DMS79 (cell line): ENCODE measurements at regions not wholly inside any gene's neighbourhood (a gene's known extent, or its start where the extent isn't known, plus 50 kb on each side); places are given as distances from the start of the nearest gene placed in this dataset.
"Not testable (repeated sequence)": the region's sequence is repeated elsewhere in the genome, so short reads cannot be mapped to it uniquely, and the experiment has no call there.

Experiments
- DNase-seq: peaks from one replicate; lab custom pipeline; 2025; lab: John Stamatoyannopoulos, UW

DNA sequence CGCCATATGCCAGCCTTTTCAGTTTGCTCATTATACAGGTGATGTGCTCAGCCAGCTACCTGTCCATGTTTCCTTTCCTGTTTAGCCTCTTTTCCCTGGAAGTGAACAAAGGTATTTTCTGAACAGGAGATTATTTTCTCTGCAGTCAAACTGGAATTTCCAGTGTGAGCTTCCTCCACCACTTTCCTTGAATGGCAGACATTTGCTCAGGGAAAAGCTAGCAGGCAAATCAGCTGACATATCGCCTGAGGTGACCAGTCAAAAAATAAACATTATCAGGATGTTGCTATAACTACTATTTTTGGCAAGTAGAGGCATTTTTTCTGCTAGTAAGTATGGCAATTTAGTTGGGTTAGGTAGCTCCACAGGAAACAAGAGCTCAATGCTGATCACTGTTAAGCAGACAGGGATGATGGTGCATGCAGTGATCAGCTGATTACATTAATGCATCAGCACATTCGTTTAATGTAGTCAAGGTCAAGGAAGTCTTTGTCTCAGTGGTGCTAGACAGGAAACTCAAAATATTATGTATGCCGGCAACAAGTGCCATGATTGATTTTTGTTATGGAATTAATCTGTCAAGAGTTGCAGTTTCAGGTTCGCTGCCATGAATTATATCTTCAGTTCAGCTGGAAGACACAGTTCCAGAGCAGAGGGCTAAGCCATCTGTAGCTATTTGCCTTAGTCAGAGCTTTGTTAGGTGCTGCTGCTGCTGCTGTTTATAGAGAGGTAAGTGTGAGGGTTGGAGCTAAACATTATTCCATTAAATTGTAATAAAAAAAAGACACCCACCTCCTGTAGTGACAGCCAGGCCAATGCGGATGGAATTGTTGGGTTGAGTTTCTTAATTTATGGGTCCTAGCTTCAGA lies 179.7 kb upstream of the ST6GALNAC5 start:
- DNase-seq: no peak

DNA sequence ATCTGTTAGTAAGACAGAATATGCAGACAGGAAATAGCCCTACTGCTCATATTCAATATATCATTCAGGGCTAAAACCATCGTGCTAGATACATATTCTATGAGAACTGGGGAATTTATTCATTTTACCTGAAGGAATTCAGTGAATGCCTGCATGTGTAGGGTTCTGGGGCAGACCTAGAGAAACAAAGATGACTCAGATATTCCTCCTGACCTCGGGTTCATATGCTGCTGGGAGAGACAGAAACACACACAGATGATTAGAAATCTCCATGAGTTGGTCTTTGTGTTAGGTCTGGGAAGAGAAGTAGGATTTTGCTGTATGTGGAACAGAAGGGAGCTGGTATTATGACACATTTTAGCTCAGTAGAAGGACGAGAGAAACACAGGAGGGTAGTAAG lies 176.5 kb upstream of the ST6GALNAC5 start:
- DNase-seq: no peak

DNA sequence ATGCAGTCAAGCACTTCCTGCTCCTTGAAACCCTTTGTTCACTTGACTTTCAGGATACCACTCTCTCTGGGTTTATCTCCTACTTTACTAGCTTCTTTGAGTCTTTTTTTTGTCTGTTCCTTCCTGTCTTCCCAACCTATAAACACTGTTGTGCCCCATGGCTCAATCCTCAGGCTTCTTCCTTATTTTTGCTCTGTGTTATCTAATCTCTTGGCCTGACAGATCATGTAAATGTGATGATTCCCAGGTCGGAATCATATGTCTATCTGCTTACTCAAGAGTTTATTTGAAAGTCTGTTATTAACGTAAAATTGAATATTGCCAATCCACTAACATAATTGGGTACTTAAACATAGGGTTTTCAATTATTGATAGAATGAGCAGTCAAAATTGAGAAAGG lies 171.7 kb upstream of the ST6GALNAC5 start:
- DNase-seq: no peak

DNA sequence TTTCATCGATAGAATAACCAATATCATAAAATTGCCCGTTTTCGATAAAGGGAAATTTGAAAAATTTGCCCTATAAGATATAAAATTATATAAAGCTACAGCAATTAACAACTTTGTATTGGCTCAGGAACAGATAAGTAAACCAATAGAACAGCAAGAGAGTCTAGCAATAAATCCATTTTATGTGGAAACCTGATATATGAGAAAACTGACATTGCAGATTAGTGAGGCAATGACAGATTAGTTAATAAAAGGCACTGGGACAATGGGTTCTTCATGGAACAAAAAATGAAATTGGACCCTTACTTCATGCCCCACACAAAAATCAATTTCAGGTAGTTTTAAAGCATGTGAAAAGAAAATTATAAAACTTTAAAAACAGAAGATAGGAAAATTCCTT lies 169.9 kb upstream of the ST6GALNAC5 start:
- no peak for DNase-seq

DNA sequence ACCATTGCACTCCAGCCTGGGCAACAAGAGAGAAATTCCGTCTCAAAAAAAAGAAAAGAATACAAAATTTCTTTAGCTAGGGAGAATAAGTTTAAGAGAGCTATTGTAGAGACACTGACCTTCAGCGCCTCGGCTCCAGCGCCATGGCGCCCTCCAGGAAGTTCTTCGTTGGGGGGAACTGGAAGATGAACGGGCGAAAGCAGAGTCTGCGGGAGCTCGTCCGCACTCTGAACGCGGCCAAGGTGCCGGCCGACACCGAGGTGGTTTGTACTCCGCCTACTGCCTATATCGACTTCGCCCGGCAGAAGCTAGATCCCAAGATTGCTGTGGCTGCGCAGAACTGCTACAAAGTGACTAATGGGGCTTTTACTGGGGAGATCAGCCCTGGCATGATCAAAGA lies 167.6 kb upstream of the ST6GALNAC5 start:
- DNase-seq: not testable (repeated sequence)

DNA sequence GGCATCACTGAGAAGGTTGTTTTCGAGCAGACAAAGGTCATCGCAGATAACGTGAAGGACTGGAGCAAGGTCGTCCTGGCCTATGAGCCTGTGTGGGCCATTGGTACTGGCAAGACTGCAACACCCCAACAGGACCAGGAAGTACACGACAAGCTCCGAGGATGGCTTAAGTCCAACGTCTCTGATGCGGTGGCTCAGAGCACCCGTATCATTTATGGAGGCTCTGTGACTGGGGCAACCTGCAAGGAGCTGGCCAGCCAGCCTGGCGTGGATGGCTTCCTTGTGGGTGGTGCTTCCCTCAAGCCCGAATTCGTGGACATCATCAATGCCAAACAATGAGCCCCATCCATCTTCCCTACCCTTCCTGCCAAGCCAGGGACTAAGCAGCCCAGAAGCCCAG lies 167.1 kb upstream of the ST6GALNAC5 start:
- DNase-seq: not testable (repeated sequence)

DNA sequence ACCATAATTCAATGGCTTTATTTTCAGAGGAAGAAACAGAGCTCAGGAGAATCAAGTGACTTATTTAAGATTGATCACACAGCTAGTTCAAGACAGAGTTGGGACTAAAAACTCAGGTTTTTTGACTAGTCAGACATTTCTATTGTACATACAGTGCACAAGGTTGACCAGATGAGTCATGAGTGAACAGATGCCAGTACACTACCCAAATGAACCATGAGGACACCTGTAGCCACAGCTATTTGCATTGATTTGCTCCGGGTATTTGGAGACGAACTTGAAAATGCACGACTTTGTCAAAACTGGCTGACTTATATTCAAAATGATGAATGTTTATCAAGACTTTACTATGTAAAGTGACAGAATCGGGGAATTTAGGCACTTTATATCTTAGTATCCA lies 161.7 kb upstream of the ST6GALNAC5 start:
- DNase-seq: no peak

DNA sequence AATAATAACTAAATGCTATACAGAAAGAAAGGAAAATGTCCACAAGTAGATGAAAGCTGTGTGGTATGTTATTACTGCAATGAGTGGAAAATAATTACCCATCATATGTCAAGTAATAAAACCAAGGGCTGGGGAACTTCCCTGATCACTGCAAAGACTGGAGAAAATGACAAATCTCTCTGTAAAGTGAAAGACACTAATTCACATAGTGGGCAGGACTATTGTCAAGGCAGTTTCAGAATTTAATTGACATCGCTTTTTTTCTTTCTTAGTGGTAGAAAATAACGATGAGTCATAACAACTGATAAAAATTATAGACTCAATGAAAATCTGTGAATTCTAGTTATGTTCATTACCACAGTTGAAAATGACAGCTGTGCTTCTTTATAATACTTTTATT lies 153.7 kb upstream of the ST6GALNAC5 start:
- no peak for DNase-seq

DNA sequence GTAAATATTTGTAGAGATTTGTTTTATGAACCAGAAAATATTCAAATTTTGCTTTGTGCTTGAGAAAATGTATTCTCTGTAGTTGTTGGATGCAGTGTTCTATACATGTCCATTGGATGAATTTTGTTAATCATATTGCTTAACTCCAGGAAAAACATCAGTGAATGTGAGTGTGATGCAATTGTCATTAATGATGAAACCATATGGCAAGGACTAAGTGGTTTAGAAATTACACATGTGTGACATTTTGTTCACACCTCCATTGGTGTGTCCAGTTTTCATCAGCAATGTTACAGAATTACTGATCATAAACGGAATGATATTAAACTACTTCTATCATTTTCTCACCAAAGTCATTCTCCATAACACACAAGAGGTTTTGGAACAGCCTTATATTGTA lies 151.8 kb upstream of the ST6GALNAC5 start:
- DNase-seq: no peak

DNA sequence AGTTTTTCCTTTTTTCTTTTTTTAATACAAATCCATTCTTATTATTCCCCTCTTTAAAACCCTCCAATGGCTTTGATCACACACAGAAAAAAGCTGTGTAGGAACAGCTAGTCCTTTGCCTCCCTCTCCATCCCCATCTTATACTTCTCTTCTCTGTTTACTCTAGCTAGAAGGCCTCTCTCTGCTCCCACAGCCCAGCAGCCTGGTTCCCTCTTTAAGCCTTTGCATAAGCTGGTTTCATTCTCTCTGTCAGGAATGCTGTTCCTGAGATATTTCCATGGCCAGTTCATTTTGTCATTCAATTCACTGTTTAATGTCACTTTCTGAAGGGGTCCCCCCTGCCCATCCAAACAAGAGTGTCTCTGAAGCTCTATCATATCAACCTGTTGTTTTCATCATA lies 143.3 kb upstream of the ST6GALNAC5 start:
- no peak for DNase-seq

DNA sequence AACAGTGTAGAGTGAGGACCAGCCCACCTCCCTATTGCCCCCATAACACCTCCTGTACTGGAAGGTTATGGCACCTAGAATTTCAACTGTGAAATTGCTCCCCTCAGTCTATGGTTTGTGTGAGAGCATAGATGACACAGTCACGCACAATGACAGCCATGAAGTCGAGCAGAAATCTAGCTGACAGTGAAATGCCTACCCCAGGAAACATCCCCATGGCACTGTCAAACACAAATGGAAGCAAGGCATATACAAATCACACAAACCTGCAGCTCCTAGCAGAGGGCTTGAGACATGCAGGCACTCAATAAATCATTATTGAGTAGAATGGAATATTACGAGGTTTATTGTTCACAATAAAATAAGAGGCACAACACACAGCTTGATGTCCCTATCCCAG lies 142.5 kb upstream of the ST6GALNAC5 start:
- DNase-seq: no peak

DNA sequence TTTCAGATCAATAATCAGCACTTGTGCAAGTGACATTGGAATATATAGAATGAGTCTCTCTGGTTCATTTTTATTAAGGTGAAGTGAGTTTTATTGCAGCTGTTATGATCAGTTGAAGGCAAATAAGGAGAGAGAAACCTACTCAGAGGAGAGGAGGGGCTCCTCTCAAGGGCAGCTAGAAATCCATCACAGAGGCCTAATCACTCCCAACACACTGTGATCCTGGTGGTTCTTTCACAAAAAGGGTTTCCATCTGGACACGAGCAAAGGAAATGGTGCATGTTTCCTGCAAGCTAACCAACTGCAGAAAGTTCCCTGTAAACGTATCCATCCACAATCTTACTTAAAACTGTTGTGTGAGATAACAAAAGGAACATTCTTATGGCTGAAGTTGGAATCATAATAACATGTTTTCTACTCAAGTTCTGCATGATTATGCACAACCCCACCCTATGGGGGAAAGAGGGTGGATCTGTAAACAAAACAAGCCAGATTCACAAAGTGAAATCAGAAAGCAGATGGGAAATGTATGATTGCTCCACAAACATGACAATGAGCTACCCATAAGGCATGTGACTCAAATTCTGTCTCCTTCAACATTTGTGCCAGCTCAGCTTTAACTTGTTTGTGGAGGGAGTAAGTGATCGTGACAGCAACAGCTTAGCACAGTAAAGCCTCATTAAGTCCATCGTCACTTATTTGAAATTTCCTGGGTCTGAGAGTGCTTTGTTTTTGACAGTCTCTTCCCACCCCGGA lies 141.2 kb upstream of the ST6GALNAC5 start:
- no peak for DNase-seq

DNA sequence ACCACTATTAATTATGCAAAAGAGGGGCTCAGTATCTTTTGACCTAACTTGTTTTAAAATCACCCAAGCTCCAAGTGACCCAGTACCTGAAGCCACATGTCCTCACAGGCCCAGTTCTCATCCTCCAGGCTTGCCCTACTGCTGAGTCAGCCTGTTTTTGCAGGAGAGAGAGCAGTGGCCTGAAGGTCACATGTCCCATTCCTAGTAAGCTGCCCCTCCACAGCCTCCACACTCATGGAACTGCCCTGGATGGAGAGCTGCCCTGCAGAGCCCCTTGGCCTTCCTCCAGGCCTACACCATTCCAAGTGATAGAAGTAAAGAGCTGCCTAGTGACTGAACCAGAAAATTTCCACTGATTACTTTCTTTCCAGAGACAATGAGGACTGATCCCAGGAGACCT lies 139.8 kb upstream of the ST6GALNAC5 start:
- DNase-seq: no peak

DNA sequence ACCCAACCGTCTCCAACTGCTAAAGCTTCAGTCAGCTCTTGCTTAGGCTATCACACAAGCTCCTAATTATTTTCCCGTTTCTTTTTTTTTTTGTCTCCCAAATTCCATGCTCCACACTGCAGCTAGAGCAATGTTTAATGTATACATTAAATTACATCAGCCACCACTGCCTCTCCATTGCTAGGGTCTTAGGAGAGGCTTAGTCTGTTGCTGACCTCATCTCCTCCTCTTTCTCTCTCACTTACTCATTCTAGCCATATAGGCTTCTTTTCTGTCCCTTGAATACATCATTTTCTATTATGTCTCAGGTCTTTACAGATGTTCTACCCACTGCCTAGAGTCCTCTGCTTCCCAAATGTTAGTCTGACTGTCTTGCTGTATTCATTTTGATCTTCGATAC lies 138.1 kb upstream of the ST6GALNAC5 start:
- no peak for DNase-seq

DNA sequence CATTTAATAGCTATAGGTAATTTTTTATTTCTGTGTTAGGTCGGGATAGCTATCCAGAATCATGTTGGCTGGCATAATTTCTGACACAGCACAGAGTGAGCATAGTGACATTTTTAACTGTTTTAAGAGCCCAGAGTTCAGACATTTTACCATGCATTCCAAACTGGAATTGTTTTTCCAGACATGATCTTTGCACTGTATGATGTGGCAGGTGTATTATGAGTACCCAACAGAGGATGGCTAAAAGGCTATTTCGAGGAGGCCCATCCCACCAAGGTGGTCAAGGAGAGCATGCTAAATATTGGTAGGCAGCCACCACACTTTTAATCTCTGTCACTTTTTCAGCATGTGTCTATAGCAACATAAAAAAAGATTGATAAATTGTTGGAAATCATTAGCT lies 137.3 kb upstream of the ST6GALNAC5 start:
- no peak for DNase-seq

DNA sequence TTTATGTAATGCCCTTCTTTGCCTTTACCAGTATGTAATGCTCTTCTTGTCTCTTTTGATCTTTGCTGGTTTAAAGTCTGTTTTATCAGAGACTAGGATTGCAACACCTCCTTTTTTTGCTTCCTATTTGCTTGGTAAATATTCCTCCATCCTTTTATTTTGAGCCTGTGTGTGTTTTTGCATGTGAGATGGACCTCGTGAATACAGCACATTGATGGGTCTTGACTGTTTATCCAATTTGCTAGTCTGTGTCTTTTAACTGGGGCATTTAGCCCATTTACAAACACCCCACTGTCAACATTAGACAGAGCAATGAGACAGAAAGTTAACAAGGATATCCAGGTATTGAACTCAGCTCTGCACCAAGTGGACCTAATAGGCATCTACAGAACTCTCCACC lies 128.9 kb upstream of the ST6GALNAC5 start:
- DNase-seq: not testable (repeated sequence)

DNA sequence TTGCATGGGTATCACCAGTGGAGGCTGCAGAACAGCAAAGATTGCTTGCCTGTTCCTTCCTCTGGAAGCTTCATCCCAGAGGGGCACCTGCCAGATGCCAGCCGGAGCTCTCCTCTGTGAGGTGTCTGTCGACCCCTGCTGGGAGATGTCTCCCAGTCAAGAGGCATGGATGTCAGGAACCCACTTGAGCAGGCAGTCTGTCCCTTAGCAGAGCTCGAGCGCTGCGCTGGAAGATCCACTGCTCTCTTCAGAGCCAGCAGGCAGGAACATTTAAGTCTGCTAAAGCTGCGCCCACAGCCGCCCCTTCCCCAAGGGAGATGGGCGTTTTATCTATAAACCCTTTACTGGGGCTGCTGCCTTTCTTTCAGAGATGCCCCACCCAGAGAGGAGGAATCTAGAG lies 126.3 kb upstream of the ST6GALNAC5 start:
- DNase-seq: not testable (repeated sequence)

DNA sequence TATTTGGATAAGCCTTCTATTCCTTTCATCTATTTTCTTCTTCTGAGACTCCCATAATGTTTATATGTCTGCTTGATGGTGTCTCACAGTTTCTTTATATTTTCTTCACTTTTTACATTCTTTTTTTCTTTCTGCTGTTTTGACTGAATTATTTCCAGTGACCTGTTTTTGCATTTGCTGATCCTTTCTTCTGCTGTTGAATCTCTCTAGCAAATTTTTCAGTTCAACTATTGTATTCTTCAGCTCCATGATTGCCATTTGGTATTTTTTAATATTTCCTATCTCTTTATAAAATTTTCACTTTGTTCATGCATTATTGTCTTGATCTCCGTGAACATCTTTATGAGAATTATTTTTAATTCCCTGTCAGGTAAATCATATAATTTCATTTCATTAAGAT lies 122.3 kb upstream of the ST6GALNAC5 start:
- DNase-seq: no peak

DNA sequence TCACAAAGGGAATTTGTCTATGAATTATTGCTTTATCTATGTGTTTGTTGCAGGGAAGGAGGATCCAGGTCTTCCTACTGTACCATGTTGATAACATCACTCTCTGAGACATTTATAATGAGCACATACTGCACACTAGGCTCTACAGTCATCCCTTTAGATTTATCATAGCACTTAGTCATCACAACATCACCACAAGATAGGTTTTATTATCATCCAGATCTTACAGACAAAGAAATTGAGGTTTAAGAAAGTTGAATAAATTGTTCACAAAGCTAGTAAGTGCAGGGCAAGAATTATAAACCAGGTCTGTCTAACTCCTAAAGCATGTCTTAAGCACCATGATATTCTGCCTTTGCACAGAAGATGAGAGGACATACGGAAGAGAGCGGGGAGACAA lies 121.1 kb upstream of the ST6GALNAC5 start:
- no peak for DNase-seq

DNA sequence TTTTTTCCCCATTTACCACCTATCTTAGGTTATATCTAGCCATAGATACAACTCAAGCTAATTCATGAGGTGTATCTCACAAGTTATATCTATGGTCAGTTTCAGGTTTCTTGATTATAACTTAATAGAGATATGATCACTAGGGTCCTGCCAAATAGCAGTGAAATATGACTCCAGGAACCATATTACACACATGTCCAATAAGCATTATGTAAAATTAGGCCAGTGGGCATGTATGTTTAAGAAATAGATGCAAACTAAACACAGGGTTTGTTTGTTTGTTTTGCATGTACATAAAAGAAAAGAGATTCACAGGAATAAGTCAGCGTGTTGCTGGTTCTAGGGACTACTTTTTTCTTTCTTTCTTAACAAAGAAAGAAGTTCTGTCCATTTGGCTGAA lies 112.5 kb upstream of the ST6GALNAC5 start:
- no peak for DNase-seq

DNA sequence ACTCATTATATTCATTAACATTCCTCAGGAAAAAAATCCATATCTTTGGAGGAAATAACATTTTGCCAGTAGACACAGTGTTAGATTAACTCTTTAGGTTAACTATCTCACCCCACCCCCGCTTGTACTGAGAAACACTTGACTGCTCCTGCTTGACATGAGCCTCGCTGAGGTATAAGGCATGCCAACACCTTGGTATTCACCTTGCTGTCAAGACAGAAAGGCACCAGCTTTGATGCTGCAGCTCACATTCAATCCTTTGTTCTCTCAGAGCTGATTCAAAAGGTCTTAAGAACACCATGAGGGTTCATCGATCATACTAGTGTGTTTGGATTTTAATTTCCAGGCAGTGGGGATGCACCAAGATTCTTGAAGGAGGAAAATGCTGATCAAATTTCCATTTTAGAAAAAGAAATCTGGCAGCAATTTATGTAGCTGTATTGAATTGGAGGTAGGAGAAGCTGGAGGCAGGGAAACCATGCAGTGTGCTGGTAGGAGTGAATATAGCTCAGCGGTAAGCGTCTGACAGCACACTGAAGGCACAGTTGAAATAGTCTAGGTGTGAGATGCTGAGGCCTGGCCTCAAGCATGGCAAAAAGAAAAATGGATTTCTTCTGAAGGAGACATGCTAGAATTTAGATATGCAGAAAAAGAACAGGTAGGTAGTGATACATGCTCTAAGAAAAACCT lies 108.0 kb upstream of the ST6GALNAC5 start:
- DNase-seq: no peak

DNA sequence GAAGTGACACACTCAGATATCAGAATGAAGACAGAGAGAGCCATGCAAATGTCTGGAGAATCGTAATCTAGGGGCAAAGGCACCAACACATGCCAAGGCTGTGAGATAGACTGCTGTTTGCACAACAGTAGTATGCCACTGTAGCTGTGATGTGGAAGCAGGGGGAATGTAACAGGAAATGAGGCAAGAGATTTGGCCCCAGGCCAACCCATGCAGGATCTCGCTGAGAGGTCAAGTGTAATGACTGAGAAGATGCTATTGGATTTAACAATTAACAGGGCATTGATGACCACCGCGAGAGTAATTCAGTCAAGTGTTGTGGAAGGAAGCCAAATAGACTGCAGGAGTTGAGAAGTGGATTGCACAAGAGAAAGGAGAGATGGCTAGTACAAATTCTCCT lies 107.3 kb upstream of the ST6GALNAC5 start:
- peak; percentile 8 for DNase-seq

DNA sequence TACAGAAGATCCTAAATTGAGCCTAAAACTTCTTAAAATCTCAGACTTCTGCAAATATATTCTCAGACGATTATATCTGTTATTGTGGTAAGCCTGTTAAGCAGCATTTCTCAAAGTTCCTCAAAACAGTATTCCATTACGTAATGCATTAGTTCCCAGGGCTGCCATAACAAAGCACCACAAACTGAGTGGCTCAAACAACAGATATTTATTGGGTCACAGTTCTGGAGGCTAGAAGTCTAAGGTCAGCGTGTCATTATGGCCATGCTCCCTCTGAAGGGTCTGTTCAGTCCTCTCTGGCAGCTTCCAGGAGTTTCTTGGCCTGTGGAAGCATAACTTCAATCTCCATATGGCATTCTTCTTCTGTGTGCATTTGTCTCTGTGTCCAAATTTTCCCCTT lies 103.5 kb upstream of the ST6GALNAC5 start:
- DNase-seq: no peak
